GM12874 (cell line): ENCODE measurements at regions not wholly inside any gene's neighbourhood (a gene's known extent, or its start where the extent isn't known, plus 50 kb on each side); places are given as distances from the start of the nearest gene placed in this dataset.

ENCODE experiments used
- TF ChIP-seq, protein P1 (sequence below): IDR thresholded peaks from 2 replicates; pipeline ENCODE4 v1.5.1; 2011; ENCODE audit warnings: low read depth, mild to moderate bottlenecking, control low read depth, low read length, moderate library complexity; ENCODE audit not compliant: insufficient read depth

DNA sequence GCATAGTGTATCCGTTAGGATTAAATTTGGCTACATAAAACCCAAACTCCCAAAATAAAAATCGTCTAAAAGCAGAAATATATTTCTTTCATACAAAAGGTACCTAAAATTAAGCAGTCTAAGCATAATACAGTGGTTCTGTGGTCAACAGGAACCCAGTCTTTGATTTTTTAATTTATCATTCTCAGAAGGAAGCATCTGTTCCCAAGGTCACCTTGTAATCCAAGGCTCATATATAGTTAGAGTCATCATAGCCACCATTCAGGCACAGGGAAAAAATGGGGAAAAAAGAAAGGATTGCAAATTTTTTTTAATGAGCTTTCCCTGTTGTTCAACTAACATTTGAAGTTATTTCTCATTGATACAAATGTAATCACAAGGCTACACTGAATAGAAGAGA lies 983.2 kb downstream of the PLOD2 start:
- TF ChIP-seq, protein P1, sequence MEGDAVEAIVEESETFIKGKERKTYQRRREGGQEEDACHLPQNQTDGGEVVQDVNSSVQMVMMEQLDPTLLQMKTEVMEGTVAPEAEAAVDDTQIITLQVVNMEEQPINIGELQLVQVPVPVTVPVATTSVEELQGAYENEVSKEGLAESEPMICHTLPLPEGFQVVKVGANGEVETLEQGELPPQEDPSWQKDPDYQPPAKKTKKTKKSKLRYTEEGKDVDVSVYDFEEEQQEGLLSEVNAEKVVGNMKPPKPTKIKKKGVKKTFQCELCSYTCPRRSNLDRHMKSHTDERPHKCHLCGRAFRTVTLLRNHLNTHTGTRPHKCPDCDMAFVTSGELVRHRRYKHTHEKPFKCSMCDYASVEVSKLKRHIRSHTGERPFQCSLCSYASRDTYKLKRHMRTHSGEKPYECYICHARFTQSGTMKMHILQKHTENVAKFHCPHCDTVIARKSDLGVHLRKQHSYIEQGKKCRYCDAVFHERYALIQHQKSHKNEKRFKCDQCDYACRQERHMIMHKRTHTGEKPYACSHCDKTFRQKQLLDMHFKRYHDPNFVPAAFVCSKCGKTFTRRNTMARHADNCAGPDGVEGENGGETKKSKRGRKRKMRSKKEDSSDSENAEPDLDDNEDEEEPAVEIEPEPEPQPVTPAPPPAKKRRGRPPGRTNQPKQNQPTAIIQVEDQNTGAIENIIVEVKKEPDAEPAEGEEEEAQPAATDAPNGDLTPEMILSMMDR: no peak

GRCh38 chr3:145182196-145182911 lies 978.6 kb downstream of the PLOD2 start:
- TF ChIP-seq, protein P1: no peak

DNA sequence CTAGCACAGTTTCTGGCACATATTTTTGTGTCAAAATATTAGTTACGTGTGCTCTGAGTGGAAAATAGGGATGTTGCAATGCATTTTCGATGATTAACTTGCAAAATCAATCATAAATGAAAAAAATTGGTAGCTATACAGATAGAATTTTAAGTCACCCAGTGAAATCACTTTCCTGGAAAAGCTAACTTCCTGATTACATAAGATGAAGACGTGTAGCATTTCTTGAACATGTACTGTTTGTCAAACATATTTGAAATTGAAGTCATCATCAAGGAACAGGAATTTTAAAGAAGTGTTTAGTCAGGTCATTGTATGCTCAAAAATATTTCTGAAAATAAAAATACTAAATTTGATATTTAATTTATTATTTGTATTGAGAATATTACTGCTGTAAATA lies 977.7 kb downstream of the PLOD2 start:
- TF ChIP-seq, protein P1: no peak

- TF ChIP-seq, protein P1: no peak
Measured at GRCh38 chr3:145188079-145188770, 972.8 kb downstream of the PLOD2 start.

DNA sequence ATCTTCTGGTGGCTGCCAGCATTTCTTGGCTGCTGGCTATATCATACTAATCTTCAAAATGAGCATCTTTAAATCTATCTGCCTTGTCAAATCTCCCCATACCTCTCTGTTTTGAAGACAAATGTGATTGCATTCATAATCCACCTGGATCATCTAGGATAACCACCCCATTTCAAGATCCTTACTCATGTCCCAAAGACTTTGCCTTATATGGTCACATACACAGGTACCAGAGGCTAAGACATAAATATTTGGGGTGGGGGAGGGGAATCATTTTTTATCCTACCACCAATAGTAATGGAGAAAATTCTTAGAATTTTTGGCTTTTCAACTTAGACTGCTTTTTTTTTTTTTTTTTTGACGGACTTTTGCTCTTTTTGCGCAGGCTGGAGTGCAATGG lies 970.8 kb downstream of the PLOD2 start:
- TF ChIP-seq, protein P1: no peak

DNA sequence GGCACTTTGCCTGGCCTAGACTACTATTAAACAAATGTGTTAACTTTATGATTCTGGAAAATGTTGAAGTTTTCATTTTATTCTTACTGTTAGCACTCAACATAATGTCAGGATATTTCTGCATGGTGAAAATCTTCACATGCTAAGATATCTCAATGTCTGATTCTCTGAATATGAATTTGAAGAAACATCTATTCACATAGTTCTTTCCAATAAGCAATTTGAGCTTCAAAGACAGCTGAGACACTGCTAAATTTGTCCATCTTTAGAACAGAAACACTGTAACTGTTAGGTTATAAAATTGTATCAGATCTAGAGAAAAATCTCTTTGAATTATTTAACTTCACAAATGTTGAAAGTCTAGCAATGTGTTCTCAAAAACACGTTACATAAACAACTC lies 970.2 kb downstream of the PLOD2 start:
- TF ChIP-seq, protein P1: no peak

GRCh38 chr3:145191543-145191942 lies 969.4 kb downstream of the PLOD2 start:
- TF ChIP-seq, protein P1: no peak
